GM12864 (cell line): ENCODE measurements at regions not wholly inside any gene's neighbourhood (a gene's known extent, or its start where the extent isn't known, plus 50 kb on each side); places are given as distances from the start of the nearest gene placed in this dataset.
A peak's percentile ranks its signal among the peaks of the same experiment; 100 is the strongest.
"Not testable (repeated sequence)": the region's sequence is repeated elsewhere in the genome, so short reads cannot be mapped to it uniquely, and the experiment has no call there.

Experiments
- DNase-seq: peaks from one replicate; pipeline ENCODE4 v3.0.0-alpha.2; 2011; ENCODE audit warnings: low read depth
- H3K4me3 ChIP-seq: 2 replicates; pipeline ENCODE4 v1.5.1; 2011; ENCODE audit warnings: mild to moderate bottlenecking, low read depth, low read length, control low read depth
- CTCF ChIP-seq: IDR thresholded peaks from 2 replicates; pipeline ENCODE4 v1.5.1; 2011; ENCODE audit warnings: low read depth, mild to moderate bottlenecking, moderate library complexity, low read length, control low read depth, inconsistent platforms; ENCODE audit errors: missing control alignments

DNA sequence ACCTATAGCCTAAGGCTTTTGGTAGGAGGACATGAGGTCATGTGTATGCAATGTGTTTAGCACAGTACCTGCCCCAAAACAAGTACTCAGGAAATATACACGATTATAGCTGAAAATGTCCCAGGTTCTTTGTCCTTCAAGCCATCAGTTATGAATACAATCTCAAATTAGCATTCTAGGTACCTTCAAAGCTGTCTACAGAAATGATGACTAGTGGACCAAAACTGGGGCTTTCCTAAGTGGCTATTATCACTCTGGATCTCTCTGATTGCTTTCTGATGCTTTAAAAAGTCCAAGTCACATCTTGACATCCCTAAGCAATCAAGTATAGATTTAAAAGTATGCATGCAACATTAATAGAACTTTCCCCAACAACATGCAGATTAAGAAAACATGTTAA is 93.0 kb upstream of the SLIT3 start:
- H3K4me3 ChIP-seq, result no peak overlapping the region
- no peak for DNase-seq
- no peak for TF ChIP-seq CTCF

DNA sequence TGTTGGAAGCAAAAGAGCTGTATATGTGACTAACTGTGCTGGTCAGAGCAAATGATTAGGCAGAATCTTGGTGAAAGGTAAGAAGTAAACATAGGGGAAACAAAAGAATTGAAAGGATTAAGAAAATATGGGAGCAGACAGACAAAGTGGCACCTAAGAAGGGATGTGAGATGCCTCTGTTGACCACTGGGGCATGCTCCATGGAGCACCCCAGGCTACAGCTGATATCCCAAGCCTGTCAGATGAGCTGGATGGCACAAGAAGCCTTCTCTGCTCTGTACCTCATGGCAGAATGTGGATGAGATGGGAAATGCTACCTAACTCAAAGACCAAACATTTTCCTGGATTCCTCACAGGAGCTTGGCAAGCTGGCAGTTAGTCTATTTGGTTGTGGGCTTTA is 89.3 kb upstream of the SLIT3 start:
- TF ChIP-seq CTCF, result peak; percentile 9
- no peak overlapping the region for H3K4me3 ChIP-seq
- no peak for DNase-seq

DNA sequence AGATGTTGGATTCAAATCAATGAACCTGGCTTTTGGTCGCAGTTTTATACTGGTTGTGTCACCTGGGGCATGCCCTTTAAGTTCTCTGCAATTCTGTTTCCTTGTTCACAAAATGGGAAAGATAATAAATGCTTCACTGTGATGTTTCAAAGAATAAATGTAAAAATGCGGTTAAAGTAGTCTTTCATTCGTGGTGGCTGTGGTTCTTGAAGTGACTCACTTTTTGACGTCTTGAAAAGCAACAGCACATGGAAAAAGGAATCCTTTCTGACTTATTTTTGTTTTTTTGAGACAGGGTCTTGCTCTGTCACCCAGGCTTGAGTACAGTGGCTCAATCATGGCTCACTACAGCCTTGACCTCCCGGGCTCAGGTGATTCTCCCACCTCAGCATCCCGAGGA is 88.4 kb upstream of the SLIT3 start:
- no peak for TF ChIP-seq CTCF
- DNase-seq, result no peak
- no peak overlapping the region for H3K4me3 ChIP-seq

- H3K4me3 ChIP-seq, result no peak overlapping the region
- TF ChIP-seq CTCF, result no peak
- DNase-seq, result no peak
Measured at GRCh38 chr5:169385636-169386035, 84.7 kb upstream of the SLIT3 start.

DNA sequence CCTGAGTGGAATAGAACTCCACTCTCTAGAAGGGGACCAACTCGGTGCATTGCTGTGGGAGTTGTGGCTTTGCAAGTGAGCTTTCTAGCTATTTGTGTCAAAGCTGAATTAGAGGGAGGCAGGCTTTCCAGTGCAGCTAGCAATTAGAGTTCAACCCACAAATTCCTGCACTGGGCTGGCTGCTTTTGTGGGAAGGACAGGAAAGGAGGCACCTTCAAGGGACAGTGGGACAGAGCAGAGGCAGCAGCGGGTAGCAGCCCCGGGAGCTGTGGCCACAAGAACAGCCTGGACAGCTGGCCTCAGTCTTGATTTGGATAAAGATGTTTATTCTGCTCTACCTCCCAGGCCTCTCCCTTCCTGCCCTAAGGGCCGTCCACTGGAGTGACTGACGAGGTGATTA is 83.7 kb upstream of the SLIT3 start:
- no peak overlapping the region for H3K4me3 ChIP-seq
- TF ChIP-seq CTCF, result no peak
- DNase-seq, result no peak

- TF ChIP-seq CTCF, result no peak
- DNase-seq, result no peak
- H3K4me3 ChIP-seq, result no peak overlapping the region
Measured at GRCh38 chr5:169374761-169375160, 73.8 kb upstream of the SLIT3 start.

DNA sequence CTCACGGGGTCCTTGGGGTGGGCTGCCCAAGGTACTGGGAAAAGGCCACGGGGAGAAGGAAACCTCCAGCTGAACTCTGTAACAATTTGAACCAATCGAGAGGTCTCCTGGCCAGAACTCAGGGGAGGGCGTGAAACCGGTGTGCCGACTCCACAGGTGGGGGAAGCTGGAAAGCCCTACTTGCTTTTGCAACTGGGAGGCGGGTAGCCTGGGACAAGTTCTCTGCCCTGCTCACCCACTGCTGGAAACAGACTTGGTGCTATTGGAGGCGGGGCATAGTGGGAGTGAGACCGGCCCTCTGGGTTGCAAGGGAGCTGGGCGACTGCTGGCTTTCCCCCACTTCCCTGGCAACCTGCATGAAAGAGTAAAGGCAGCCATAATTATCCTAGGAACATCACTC is 73.2 kb upstream of the SLIT3 start:
- TF ChIP-seq CTCF, result no peak
- no peak for DNase-seq
- H3K4me3 ChIP-seq, result no peak overlapping the region

DNA sequence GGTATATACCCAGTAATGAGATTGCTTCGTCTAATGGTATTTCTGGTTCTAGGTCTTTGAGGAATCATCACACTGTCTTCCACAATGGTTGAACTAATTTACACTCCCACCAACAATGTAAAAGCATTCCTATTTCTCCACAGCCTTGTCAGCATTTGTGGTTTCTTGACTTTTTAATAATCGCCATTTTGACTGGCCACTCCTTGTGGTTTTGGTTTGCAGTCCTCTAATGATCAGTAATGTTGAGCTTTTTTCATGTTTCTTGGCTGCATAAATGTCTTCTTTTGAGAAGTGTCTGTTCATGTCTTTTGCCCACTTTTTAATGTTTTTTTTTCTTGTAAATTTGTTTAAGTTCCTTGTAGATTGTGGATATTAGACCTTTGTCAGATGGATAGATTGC is 70.9 kb upstream of the SLIT3 start:
- not testable (repeated sequence) for DNase-seq, H3K4me3 ChIP-seq
